ENCODE measurements at regions not wholly inside any gene's neighbourhood (a gene's known extent, or its start where the extent isn't known, plus 50 kb on each side); places are given as distances from the start of the nearest gene placed in this dataset.
"Not testable (repeated sequence)": the region's sequence is repeated elsewhere in the genome, so short reads cannot be mapped to it uniquely, and the experiment has no call there.

DNA sequence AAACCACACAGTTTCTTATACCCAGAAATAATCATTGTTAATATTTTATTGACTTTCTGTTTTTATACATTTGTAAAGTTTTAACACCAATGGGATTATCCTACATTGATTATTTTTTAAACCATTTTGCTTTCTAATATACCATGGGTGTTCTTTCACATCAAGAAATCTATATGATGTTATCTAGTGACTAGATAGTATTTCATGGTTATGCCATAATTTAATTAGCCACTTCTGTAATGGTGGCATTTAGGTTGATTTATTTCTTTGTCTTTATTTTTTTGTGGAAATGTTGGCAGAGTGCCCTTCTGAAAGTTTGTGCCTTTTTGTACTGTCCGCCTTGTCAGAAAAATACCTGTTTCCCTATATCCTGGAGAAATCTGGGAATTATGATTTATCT is 193.3 kb downstream of the CEP135 start:
- DNase-seq (ENCODE audit: low read depth): no peak
- Histone ChIP-seq H3K27me3 (ENCODE audit: control insufficient read depth, insufficient read depth, low read length) (no peaks in the 10 kb centered on the region), H3K36me3 (ENCODE audit: control insufficient read depth, insufficient read depth, low read length) (no peaks in the 10 kb centered on the region), H3K4me3 (ENCODE audit: low read depth, low read length) (no peak overlapping the region)
- CTCF ChIA-PET: no interaction called here
- TF ChIP-seq, protein P1, sequence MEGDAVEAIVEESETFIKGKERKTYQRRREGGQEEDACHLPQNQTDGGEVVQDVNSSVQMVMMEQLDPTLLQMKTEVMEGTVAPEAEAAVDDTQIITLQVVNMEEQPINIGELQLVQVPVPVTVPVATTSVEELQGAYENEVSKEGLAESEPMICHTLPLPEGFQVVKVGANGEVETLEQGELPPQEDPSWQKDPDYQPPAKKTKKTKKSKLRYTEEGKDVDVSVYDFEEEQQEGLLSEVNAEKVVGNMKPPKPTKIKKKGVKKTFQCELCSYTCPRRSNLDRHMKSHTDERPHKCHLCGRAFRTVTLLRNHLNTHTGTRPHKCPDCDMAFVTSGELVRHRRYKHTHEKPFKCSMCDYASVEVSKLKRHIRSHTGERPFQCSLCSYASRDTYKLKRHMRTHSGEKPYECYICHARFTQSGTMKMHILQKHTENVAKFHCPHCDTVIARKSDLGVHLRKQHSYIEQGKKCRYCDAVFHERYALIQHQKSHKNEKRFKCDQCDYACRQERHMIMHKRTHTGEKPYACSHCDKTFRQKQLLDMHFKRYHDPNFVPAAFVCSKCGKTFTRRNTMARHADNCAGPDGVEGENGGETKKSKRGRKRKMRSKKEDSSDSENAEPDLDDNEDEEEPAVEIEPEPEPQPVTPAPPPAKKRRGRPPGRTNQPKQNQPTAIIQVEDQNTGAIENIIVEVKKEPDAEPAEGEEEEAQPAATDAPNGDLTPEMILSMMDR (IDR thresholded peaks at IDR 0.05; ENCODE audit: insufficient read depth, low read depth, low read length): no peak
- POLR2A ChIA-PET: no interaction called here

DNA sequence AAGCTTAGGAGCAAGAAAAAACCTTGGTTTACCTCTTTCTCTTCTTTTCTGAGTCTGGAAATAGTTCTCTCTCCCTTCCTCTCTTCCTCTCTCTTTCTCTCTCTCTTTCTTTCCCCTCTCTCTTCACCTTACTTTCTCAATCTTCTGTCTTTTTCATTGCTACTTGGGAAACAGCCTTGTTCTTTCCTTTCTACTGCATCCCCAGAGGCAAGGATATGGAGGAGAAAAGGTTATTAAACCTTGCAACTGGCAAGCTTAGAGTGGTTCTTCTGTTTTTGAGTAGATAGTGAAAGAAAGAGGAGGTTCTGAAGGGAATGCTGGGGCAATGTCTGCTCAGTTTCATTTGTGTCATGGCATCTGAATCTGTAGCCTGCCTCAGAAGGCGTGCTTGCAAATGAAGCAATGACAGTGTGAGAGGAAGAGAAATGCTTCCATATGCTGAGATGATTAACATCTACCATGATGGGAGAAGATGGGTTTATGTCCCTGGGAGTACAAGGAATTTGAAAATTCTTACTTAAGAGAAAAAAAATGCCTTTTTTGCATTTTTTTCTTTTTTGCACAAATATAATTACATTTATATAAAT is 190.6 kb downstream of the CEP135 start:
- CTCF ChIA-PET: interaction anchor here (0.7 kb wide), 1 partner anchor 352 kb away, joined by 3 read pairs; no protein-coding TSS in a partner anchor
- TF ChIP-seq, protein P1 (IDR thresholded peaks at IDR 0.05; ENCODE audit: insufficient read depth, low read depth, low read length): no peak

DNA sequence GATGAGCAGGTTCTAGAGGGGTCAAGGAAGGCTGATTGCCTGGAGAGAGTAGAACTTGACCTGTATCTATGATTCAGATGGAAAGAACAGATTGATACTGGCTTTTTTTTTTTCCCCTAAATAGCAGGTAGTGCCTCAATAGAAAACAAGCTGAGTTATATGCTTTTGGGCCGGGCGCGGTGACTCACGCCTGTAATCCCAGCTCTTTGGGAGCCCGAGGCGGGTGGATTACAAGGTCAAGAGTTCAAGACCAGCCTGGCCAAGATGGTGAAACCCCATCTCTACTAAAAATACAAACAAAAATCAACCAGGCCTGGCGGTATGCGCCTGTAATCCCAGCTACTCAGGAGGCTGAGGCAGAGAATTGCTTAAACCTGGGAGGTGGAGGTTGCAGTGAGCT is 186.1 kb downstream of the CEP135 start:
- POLR2A ChIA-PET; DNase-seq (ENCODE audit: low read depth); H3K4me3 ChIP-seq (ENCODE audit: low read depth, low read length); H3K36me3 ChIP-seq (ENCODE audit: control insufficient read depth, insufficient read depth, low read length); H3K27me3 ChIP-seq (ENCODE audit: control insufficient read depth, insufficient read depth, low read length): not testable (repeated sequence)
- CTCF ChIA-PET: interaction anchor here (0.5 kb wide), 1 partner anchor 166 kb away, joined by 4 read pairs; no protein-coding TSS in a partner anchor

More for the DNA sequence above, 190.6 kb downstream of the CEP135 start:
- POLR2A ChIA-PET: no interaction called here
- DNase-seq (ENCODE audit: low read depth): no peak
- H3K36me3 ChIP-seq (ENCODE audit: control insufficient read depth, insufficient read depth, low read length): no peaks in the 10 kb centered on the region
- no peaks in the 10 kb centered on the region for H3K27me3 ChIP-seq (ENCODE audit: control insufficient read depth, insufficient read depth, low read length)
- H3K4me3 ChIP-seq (ENCODE audit: low read depth, low read length): no peak overlapping the region

DNA sequence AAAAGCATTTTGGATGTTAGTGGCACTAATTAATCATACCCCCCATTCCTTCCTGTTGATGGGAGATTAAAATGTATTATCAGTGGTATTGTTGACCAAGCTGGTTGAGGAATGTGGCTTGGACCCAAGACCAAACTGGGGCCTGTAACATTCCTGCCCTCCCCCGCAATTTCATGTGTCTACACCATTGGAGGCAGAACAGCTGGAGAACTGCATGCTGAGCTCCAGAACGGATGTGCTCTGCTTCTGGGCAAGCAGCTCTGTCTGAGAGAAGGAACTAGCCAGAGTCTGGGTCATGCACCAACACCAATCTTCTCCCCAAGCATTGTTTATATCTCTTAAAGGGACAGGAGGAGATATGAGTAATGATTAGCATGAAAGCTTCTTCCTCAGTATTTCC is 185.5 kb downstream of the CEP135 start:
- no peak overlapping the region for H3K4me3 ChIP-seq (ENCODE audit: low read depth, low read length)
- no peaks in the 10 kb centered on the region for H3K27me3 ChIP-seq (ENCODE audit: control insufficient read depth, insufficient read depth, low read length)
- TF ChIP-seq, protein P1 (IDR thresholded peaks at IDR 0.05; ENCODE audit: insufficient read depth, low read depth, low read length): no peak
- ChIA-PET CTCF (interaction anchor here (0.5 kb wide), 1 partner anchor 166 kb away, joined by 4 read pairs; no protein-coding TSS in a partner anchor), POLR2A (no interaction called here)
- DNase-seq (ENCODE audit: low read depth): no peak
- no peaks in the 10 kb centered on the region for H3K36me3 ChIP-seq (ENCODE audit: control insufficient read depth, insufficient read depth, low read length)

DNA sequence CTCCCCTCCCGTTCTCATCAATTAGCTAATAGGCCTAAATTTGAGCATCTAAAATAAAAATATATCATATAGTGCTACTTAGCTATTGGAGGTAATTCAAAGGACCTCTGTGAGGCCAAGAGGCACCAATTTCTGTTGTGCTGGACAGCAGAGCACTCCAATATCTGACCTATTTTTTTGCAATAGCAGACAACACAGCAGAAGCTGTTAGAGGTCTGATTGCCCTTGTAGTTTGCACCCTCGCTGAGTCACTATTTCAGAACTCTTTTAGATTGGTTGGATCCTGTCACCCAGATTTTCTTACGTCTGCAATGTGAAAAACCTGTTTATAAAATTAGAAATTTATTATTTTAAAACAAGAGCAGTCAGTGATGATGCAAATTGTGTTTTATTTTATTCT is 184.1 kb downstream of the CEP135 start:
- DNase-seq (ENCODE audit: low read depth): no peak
- POLR2A ChIA-PET: no interaction called here
- CTCF ChIA-PET: no interaction called here
- Histone ChIP-seq H3K27me3 (ENCODE audit: control insufficient read depth, insufficient read depth, low read length) (no peaks in the 10 kb centered on the region), H3K36me3 (ENCODE audit: control insufficient read depth, insufficient read depth, low read length) (no peaks in the 10 kb centered on the region), H3K4me3 (ENCODE audit: low read depth, low read length) (no peak overlapping the region)
- TF ChIP-seq, protein P1 (IDR thresholded peaks at IDR 0.05; ENCODE audit: insufficient read depth, low read depth, low read length): no peak

DNA sequence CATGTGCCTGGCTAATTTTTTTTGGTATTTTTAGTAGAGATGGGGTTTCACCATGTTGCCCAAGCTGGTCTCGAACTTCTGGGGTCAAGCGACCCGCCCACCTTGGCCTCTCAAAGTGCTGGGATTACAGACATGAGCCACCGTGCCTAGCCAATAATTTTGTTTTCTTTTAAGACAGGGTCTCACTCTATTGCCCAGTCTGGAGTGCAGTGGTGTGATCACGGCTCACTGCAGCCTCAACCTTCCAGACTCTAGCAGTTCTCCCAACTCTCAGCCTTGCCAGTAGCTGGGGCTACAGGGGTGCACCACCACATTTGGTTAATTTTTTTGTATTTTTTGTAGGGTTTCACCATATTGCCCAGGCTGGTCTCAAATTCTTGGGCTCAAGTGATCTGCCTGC is 183.4 kb downstream of the CEP135 start:
- DNase-seq (ENCODE audit: low read depth); H3K36me3 ChIP-seq (ENCODE audit: control insufficient read depth, insufficient read depth, low read length); H3K27me3 ChIP-seq (ENCODE audit: control insufficient read depth, insufficient read depth, low read length); H3K4me3 ChIP-seq (ENCODE audit: low read depth, low read length); CTCF ChIA-PET; POLR2A ChIA-PET: not testable (repeated sequence)

All from BJ (cell line).